Activated CD4-positive, alpha-beta memory T cell treated with anti-CD3 and anti-CD28 coated beads for 36 hours (primary cell): ENCODE measurements at regions not wholly inside any gene's neighbourhood (a gene's known extent, or its start where the extent isn't known, plus 50 kb on each side); places are given as distances from the start of the nearest gene placed in this dataset.
A peak's percentile ranks its signal among the peaks of the same experiment; 100 is the strongest.
"Not testable (repeated sequence)": the region's sequence is repeated elsewhere in the genome, so short reads cannot be mapped to it uniquely, and the experiment has no call there.

ENCODE experiments used
- CTCF ChIA-PET: fragments of 350-600 bp; sonication (Branson Sonifier 250); formaldehyde crosslinking; loops from one replicate; lab custom pipeline; 2021; ENCODE audit warnings: antibody characterized with exemption, inconsistent platforms; lab: Charles Lee
- POLR2A ChIA-PET: fragments of 350-600 bp; sonication (Branson Sonifier 250); formaldehyde crosslinking; loops from one replicate; lab custom pipeline; 2021; ENCODE audit warnings: antibody characterized with exemption; lab: Charles Lee
- DNase-seq: peaks from one replicate; pipeline ENCODE4 v3.0.0-alpha.2; 2020
- H3K27ac Mint-ChIP-seq: one replicate; pipeline ENCODE4 v1.8.0; 2021; ENCODE audit warnings: mixed read lengths
- H3K27me3 Mint-ChIP-seq: one replicate; pipeline ENCODE4 v1.8.0; 2021; ENCODE audit warnings: mixed read lengths
- H3K36me3 Mint-ChIP-seq: one replicate; pipeline ENCODE4 v1.8.0; 2021; ENCODE audit warnings: mixed read lengths
- H3K4me1 Mint-ChIP-seq: one replicate; pipeline ENCODE4 v1.8.0; 2021; ENCODE audit warnings: low read depth, mixed read lengths
- H3K4me3 Mint-ChIP-seq: one replicate; pipeline ENCODE4 v1.8.0; 2021; ENCODE audit warnings: mild to moderate bottlenecking, mixed read lengths
- H3K9me3 Mint-ChIP-seq: one replicate; pipeline ENCODE4 v1.8.0; 2021; ENCODE audit warnings: mixed read lengths
- intact Hi-C: fragments of 100-400 bp; cut with micrococcal nuclease; formaldehyde crosslinking; loops from one replicate; pipeline ENCODE4 v1.15.1; 2023

- intact Hi-C loops = no loop called here
- H3K27ac Mint-ChIP-seq = no peak overlapping the region
- peaks cover 12% of the 10 kb centered on the region for H3K4me1 Mint-ChIP-seq
- POLR2A ChIA-PET = no interaction called here
- peaks cover 1% of the 10 kb centered on the region for H3K36me3 Mint-ChIP-seq
- DNase-seq = no peak
- H3K27me3 Mint-ChIP-seq = no peaks in the 10 kb centered on the region
- H3K9me3 Mint-ChIP-seq = no peaks in the 10 kb centered on the region
- CTCF ChIA-PET = no interaction called here
- H3K4me3 Mint-ChIP-seq = no peak overlapping the region
These were observed 119.7 kb downstream of the DTL start for GRCh38 chr1:212155219-212155618.

GRCh38 chr1:212157252-212157651 is 121.7 kb downstream of the DTL start:
- intact Hi-C loops = no loop called here
- Mint-ChIP-seq H3K4me3 (no peak overlapping the region), H3K36me3 (peaks cover 1% of the 10 kb centered on the region), H3K4me1 (peaks cover 26% of the 10 kb centered on the region), H3K27ac (no peak overlapping the region), H3K9me3 (no peaks in the 10 kb centered on the region), H3K27me3 (no peaks in the 10 kb centered on the region)
- ChIA-PET POLR2A (no interaction called here), CTCF (no interaction called here)
- DNase-seq = no peak

- Mint-ChIP-seq H3K27me3 (no peaks in the 10 kb centered on the region), H3K4me3 (no peak overlapping the region), H3K9me3 (no peaks in the 10 kb centered on the region), H3K4me1 (peaks cover 33% of the 10 kb centered on the region), H3K36me3 (peaks cover 1% of the 10 kb centered on the region), H3K27ac (no peak overlapping the region)
- DNase-seq = peak; percentile 14
- POLR2A ChIA-PET = interaction anchor here (0.7 kb wide), 1 partner anchor 127 kb away, joined by 3 read pairs; no protein-coding TSS in a partner anchor
- intact Hi-C loops = no loop called here
- CTCF ChIA-PET = no interaction called here
These were observed 123.6 kb downstream of the DTL start for GRCh38 chr1:212158912-212159796.

GRCh38 chr1:212161231-212161781 is 123.9 kb upstream of the PPP2R5A start:
- DNase-seq = peak; percentile 41
- ChIA-PET CTCF (interaction anchor here (1.4 kb wide), 2 partner anchors 90 to 167 kb away, joined by 3 to 4 read pairs; no protein-coding TSS in a partner anchor), POLR2A (interaction anchor here (0.6 to 1.6 kb wide), 5 partner anchors 13 to 143 kb away, joined by 3 to 5 read pairs (median 3); no protein-coding TSS in a partner anchor)
- Mint-ChIP-seq H3K36me3 (peaks cover 1% of the 10 kb centered on the region), H3K4me3 (no peak overlapping the region), H3K27ac (peak overlapping the region; percentile 20), H3K27me3 (no peaks in the 10 kb centered on the region), H3K9me3 (no peaks in the 10 kb centered on the region), H3K4me1 (peaks cover 33% of the 10 kb centered on the region)
- intact Hi-C loops = loop anchor here (5.0 to 10.0 kb wide), 3 partner anchors 66 to 203 kb away; partner anchors contain the start of gene PPP2R5A

- ChIA-PET POLR2A (no interaction called here), CTCF (interaction anchor here (1.2 kb wide), 1 partner anchor 293 kb away, joined by 3 read pairs; no protein-coding TSS in a partner anchor)
- H3K4me1 Mint-ChIP-seq = peaks cover 29% of the 10 kb centered on the region
- H3K4me3 Mint-ChIP-seq = no peak overlapping the region
- H3K36me3 Mint-ChIP-seq = peaks cover 1% of the 10 kb centered on the region
- DNase-seq = peak; percentile 52
- H3K9me3 Mint-ChIP-seq = no peaks in the 10 kb centered on the region
- no peaks in the 10 kb centered on the region for H3K27me3 Mint-ChIP-seq
- peak overlapping the region; percentile 30 for H3K27ac Mint-ChIP-seq
- intact Hi-C loops = loop anchor here (5.0 to 10.0 kb wide), 3 partner anchors 65 to 202 kb away; partner anchors contain the start of gene PPP2R5A
These were observed 122.6 kb upstream of the PPP2R5A start for GRCh38 chr1:212162635-212163034.

- H3K4me3 Mint-ChIP-seq = no peak overlapping the region
- POLR2A ChIA-PET = no interaction called here
- H3K27me3 Mint-ChIP-seq = no peaks in the 10 kb centered on the region
- H3K4me1 Mint-ChIP-seq = peaks cover 23% of the 10 kb centered on the region
- H3K36me3 Mint-ChIP-seq = no peaks in the 10 kb centered on the region
- no peaks in the 10 kb centered on the region for H3K9me3 Mint-ChIP-seq
- intact Hi-C loops = loop anchor here (5.0 to 10.0 kb wide), 3 partner anchors 63 to 201 kb away; partner anchors contain the start of gene PPP2R5A
- no peak for DNase-seq
- CTCF ChIA-PET = no interaction called here
- H3K27ac Mint-ChIP-seq = no peak overlapping the region
These were observed 120.9 kb upstream of the PPP2R5A start for GRCh38 chr1:212164095-212164872.

- Mint-ChIP-seq H3K4me1 (peaks cover 16% of the 10 kb centered on the region), H3K9me3 (no peaks in the 10 kb centered on the region), H3K4me3 (no peak overlapping the region), H3K27ac (no peak overlapping the region), H3K27me3 (no peaks in the 10 kb centered on the region), H3K36me3 (no peaks in the 10 kb centered on the region)
- DNase-seq = no peak
- intact Hi-C loops = loop anchor here (10.0 kb wide), 2 partner anchors 119 to 199 kb away; partner anchors contain the start of gene PPP2R5A
- POLR2A ChIA-PET = no interaction called here
- CTCF ChIA-PET = no interaction called here
These were observed 119.0 kb upstream of the PPP2R5A start for GRCh38 chr1:212166244-212166643.

- intact Hi-C loops = loop anchor here (10.0 kb wide), 2 partner anchors 118 to 198 kb away; partner anchors contain the start of gene PPP2R5A
- Mint-ChIP-seq H3K36me3 (no peaks in the 10 kb centered on the region), H3K4me3 (no peak overlapping the region), H3K27ac (no peak overlapping the region), H3K4me1 (peaks cover 12% of the 10 kb centered on the region), H3K9me3 (no peaks in the 10 kb centered on the region), H3K27me3 (no peaks in the 10 kb centered on the region)
- CTCF ChIA-PET = no interaction called here
- POLR2A ChIA-PET = no interaction called here
- no peak for DNase-seq
These were observed 118.6 kb upstream of the PPP2R5A start for GRCh38 chr1:212166644-212167043.

GRCh38 chr1:212167098-212167497 is 118.1 kb upstream of the PPP2R5A start:
- no peak for DNase-seq
- Mint-ChIP-seq H3K27me3 (no peaks in the 10 kb centered on the region), H3K36me3 (no peaks in the 10 kb centered on the region), H3K9me3 (no peaks in the 10 kb centered on the region), H3K27ac (no peak overlapping the region), H3K4me1 (peaks cover 8% of the 10 kb centered on the region), H3K4me3 (no peak overlapping the region)
- intact Hi-C loops = loop anchor here (10.0 kb wide), 2 partner anchors 118 to 198 kb away; partner anchors contain the start of gene PPP2R5A
- POLR2A ChIA-PET = no interaction called here
- CTCF ChIA-PET = no interaction called here

- CTCF ChIA-PET = no interaction called here
- intact Hi-C loops = no loop called here
- H3K4me1 Mint-ChIP-seq = no peaks in the 10 kb centered on the region
- DNase-seq = no peak
- POLR2A ChIA-PET = no interaction called here
- no peaks in the 10 kb centered on the region for H3K36me3 Mint-ChIP-seq
- no peaks in the 10 kb centered on the region for H3K9me3 Mint-ChIP-seq
- no peak overlapping the region for H3K27ac Mint-ChIP-seq
- H3K27me3 Mint-ChIP-seq = no peaks in the 10 kb centered on the region
- no peak overlapping the region for H3K4me3 Mint-ChIP-seq
These were observed 111.6 kb upstream of the PPP2R5A start for GRCh38 chr1:212173567-212173966.

- H3K9me3 Mint-ChIP-seq, H3K27me3 Mint-ChIP-seq, intact Hi-C loops, H3K4me1 Mint-ChIP-seq, H3K27ac Mint-ChIP-seq, CTCF ChIA-PET, DNase-seq, H3K4me3 Mint-ChIP-seq, H3K36me3 Mint-ChIP-seq: not testable (repeated sequence)
- POLR2A ChIA-PET = interaction anchor here (0.6 kb wide), 1 partner anchor 13 kb away, joined by 4 read pairs; no protein-coding TSS in a partner anchor
These were observed 110.9 kb upstream of the PPP2R5A start for GRCh38 chr1:212174295-212174694.
